CD4-positive, CD25-positive, alpha-beta regulatory T cell (primary cell): ENCODE measurements at regions not wholly inside any gene's neighbourhood (a gene's known extent, or its start where the extent isn't known, plus 50 kb on each side); places are given as distances from the start of the nearest gene placed in this dataset.

Experiments
- ATAC-seq, 2 donors: fragments of 150-1000 bp; cut with Tn5 transposase; one replicate each; pipeline ENCODE4 v1.10.0; 2021; ENCODE audit warnings: low read depth in 2 of 2, moderate number of reproducible peaks in 2 of 2, moderate library complexity in 1 of 2
- DNase-seq, 3 donors: peaks; one replicate each; pipeline versions ENCODE4 v3.0.0 to v3.0.0-alpha.2; 2012 to 2022; ENCODE audit warnings: mixed read lengths in 1 of 3
- H3K27ac ChIP-seq: one replicate; pipeline ENCODE4 v1.7.0; 2013; ENCODE audit warnings: mild to moderate bottlenecking, low read length; ENCODE audit not compliant: insufficient read depth, poor library complexity, severe bottlenecking
- H3K27me3 ChIP-seq: one replicate; pipeline ENCODE4 v1.7.0; 2013; ENCODE audit warnings: low read length; ENCODE audit not compliant: control insufficient read depth, insufficient read depth
- H3K36me3 ChIP-seq: one replicate; pipeline ENCODE4 v1.7.0; 2013; ENCODE audit warnings: mild to moderate bottlenecking, low read length, moderate library complexity; ENCODE audit not compliant: control insufficient read depth, insufficient read depth
- H3K4me1 ChIP-seq: 2 replicates; pipeline ENCODE4 v1.7.0; 2013; ENCODE audit warnings: mild to moderate bottlenecking, low read length; ENCODE audit not compliant: insufficient read depth, control insufficient read depth, poor library complexity, severe bottlenecking
- H3K4me3 ChIP-seq: one replicate; pipeline ENCODE4 v1.7.0; 2013; ENCODE audit warnings: low read depth, mild to moderate bottlenecking, low read length, moderate library complexity
- H3K9me3 ChIP-seq, 2 experiments: 1 replicate in 1 of 2; 2 replicates in 1 of 2; pipeline ENCODE4 v1.7.0; 2013; ENCODE audit warnings: low read length in 2 of 2, mild to moderate bottlenecking in 1 of 2, moderate library complexity in 1 of 2; ENCODE audit not compliant: control insufficient read depth in 2 of 2
- H3K27ac Mint-ChIP-seq, 3 donors: one replicate each; pipeline ENCODE4 v1.8.0; 2020 to 2022; ENCODE audit warnings: mild to moderate bottlenecking in 3 of 3, mixed read lengths in 3 of 3, moderate library complexity in 2 of 3
- H3K27me3 Mint-ChIP-seq: one replicate; pipeline ENCODE4 v1.8.0; 2022; ENCODE audit warnings: mild to moderate bottlenecking, mixed read lengths
- H3K36me3 Mint-ChIP-seq: one replicate; pipeline ENCODE4 v1.8.0; 2020; ENCODE audit warnings: mixed read lengths
- H3K4me1 Mint-ChIP-seq, 4 donors: one replicate each; pipeline ENCODE4 v1.8.0; 2020 to 2022; ENCODE audit warnings: mixed read lengths in 4 of 4, mild to moderate bottlenecking in 1 of 4
- H3K4me3 Mint-ChIP-seq, 4 donors: one replicate each; pipeline ENCODE4 v1.8.0; 2020 to 2022; ENCODE audit warnings: mild to moderate bottlenecking in 4 of 4, mixed read lengths in 4 of 4, moderate library complexity in 3 of 4
- H3K9me3 Mint-ChIP-seq, 7 donors: one replicate each; pipeline ENCODE4 v1.8.0; 2020 to 2022; ENCODE audit warnings: mixed read lengths in 7 of 7, mild to moderate bottlenecking in 3 of 7, moderate library complexity in 2 of 7

GRCh38 chr11:70762810-70763209 lies 364.5 kb downstream of the CTTN start:
- Histone ChIP-seq H3K36me3 (no peaks in the 10 kb centered on the region), H3K4me3 (no peak overlapping the region), H3K9me3 (peaks cover 0 to 6% of the 10 kb centered on the region in 2 experiments), H3K27ac (no peak overlapping the region), H3K27me3 (no peaks in the 10 kb centered on the region), H3K4me1 (no peaks in the 10 kb centered on the region)
- H3K27me3 Mint-ChIP-seq = no peaks in the 10 kb centered on the region
- H3K36me3 Mint-ChIP-seq = no peaks in the 10 kb centered on the region
- no peak for ATAC-seq
- peaks cover 0 to 6% (median 3%) of the 10 kb centered on the region in 7 donors for H3K9me3 Mint-ChIP-seq
- H3K27ac Mint-ChIP-seq = no peak overlapping the region
- H3K4me3 Mint-ChIP-seq = no peak overlapping the region
- no peaks in the 10 kb centered on the region for H3K4me1 Mint-ChIP-seq
- no peak for DNase-seq

- Histone ChIP-seq H3K4me3 (no peak overlapping the region), H3K27me3 (no peaks in the 10 kb centered on the region), H3K4me1 (no peaks in the 10 kb centered on the region), H3K9me3 (peaks cover 0 to 6% of the 10 kb centered on the region in 2 experiments), H3K36me3 (no peaks in the 10 kb centered on the region), H3K27ac (no peak overlapping the region)
- H3K4me1 Mint-ChIP-seq = no peaks in the 10 kb centered on the region
- no peak overlapping the region for H3K4me3 Mint-ChIP-seq
- H3K27ac Mint-ChIP-seq = no peak overlapping the region
- ATAC-seq (no peak), DNase-seq (no peak)
- H3K36me3 Mint-ChIP-seq = no peaks in the 10 kb centered on the region
- peaks cover 0 to 6% (median 3%) of the 10 kb centered on the region in 7 donors for H3K9me3 Mint-ChIP-seq
- H3K27me3 Mint-ChIP-seq = no peaks in the 10 kb centered on the region
These were observed 365.3 kb downstream of the CTTN start for GRCh38 chr11:70763606-70764005.

- H3K4me1 Mint-ChIP-seq = no peaks in the 10 kb centered on the region
- DNase-seq (no peak), ATAC-seq (no peak)
- Histone ChIP-seq H3K27ac (no peak overlapping the region), H3K36me3 (no peaks in the 10 kb centered on the region), H3K27me3 (no peaks in the 10 kb centered on the region), H3K9me3 (peaks cover 0 to 6% of the 10 kb centered on the region in 2 experiments), H3K4me1 (no peaks in the 10 kb centered on the region), H3K4me3 (no peak overlapping the region)
- H3K36me3 Mint-ChIP-seq = no peaks in the 10 kb centered on the region
- H3K9me3 Mint-ChIP-seq = peaks cover 0 to 6% (median 3%) of the 10 kb centered on the region in 7 donors
- no peak overlapping the region for H3K27ac Mint-ChIP-seq
- no peak overlapping the region for H3K4me3 Mint-ChIP-seq
- H3K27me3 Mint-ChIP-seq = no peaks in the 10 kb centered on the region
These were observed 366.1 kb downstream of the CTTN start for GRCh38 chr11:70764356-70764905.

GRCh38 chr11:70766901-70767300 lies 368.6 kb downstream of the CTTN start:
- no peak for ATAC-seq
- H3K4me1 Mint-ChIP-seq = no peaks in the 10 kb centered on the region
- no peak overlapping the region for H3K27ac Mint-ChIP-seq
- no peaks in the 10 kb centered on the region for H3K36me3 Mint-ChIP-seq
- no peak overlapping the region for H3K4me3 Mint-ChIP-seq
- no peaks in the 10 kb centered on the region for H3K27me3 ChIP-seq
- no peaks in the 10 kb centered on the region for H3K36me3 ChIP-seq
- no peak overlapping the region for H3K4me3 ChIP-seq
- no peak overlapping the region for H3K27ac ChIP-seq
- H3K9me3 ChIP-seq = no peaks in the 10 kb centered on the region
- H3K9me3 Mint-ChIP-seq = peaks cover 0 to 4% (median 2%) of the 10 kb centered on the region in 7 donors
- no peak for DNase-seq
- H3K27me3 Mint-ChIP-seq = no peaks in the 10 kb centered on the region
- H3K4me1 ChIP-seq = no peaks in the 10 kb centered on the region

GRCh38 chr11:70768346-70769095 lies 370.2 kb downstream of the CTTN start:
- peaks cover 0 to 5% (median 3%) of the 10 kb centered on the region in 7 donors for H3K9me3 Mint-ChIP-seq
- no peak for ATAC-seq
- Histone ChIP-seq H3K4me3 (no peak overlapping the region), H3K36me3 (no peaks in the 10 kb centered on the region), H3K9me3 (no peaks in the 10 kb centered on the region), H3K4me1 (no peaks in the 10 kb centered on the region), H3K27ac (no peak overlapping the region), H3K27me3 (no peaks in the 10 kb centered on the region)
- no peak overlapping the region for H3K4me3 Mint-ChIP-seq
- no peak for DNase-seq
- H3K27me3 Mint-ChIP-seq = no peaks in the 10 kb centered on the region
- no peak overlapping the region for H3K27ac Mint-ChIP-seq
- H3K36me3 Mint-ChIP-seq = no peaks in the 10 kb centered on the region
- no peaks in the 10 kb centered on the region for H3K4me1 Mint-ChIP-seq

GRCh38 chr11:70769106-70769505 lies 370.8 kb downstream of the CTTN start:
- H3K27ac ChIP-seq = no peak overlapping the region
- H3K27me3 ChIP-seq = no peaks in the 10 kb centered on the region
- Mint-ChIP-seq H3K4me3 (no peak overlapping the region), H3K27me3 (no peaks in the 10 kb centered on the region), H3K36me3 (no peaks in the 10 kb centered on the region), H3K9me3 (peaks cover 0 to 9% (median 4%) of the 10 kb centered on the region in 7 donors), H3K27ac (no peak overlapping the region), H3K4me1 (no peaks in the 10 kb centered on the region)
- DNase-seq (no peak), ATAC-seq (no peak)
- no peak overlapping the region for H3K4me3 ChIP-seq
- no peaks in the 10 kb centered on the region for H3K36me3 ChIP-seq
- no peaks in the 10 kb centered on the region for H3K9me3 ChIP-seq
- H3K4me1 ChIP-seq = no peaks in the 10 kb centered on the region

- Histone ChIP-seq H3K4me1 (no peaks in the 10 kb centered on the region), H3K27ac (no peak overlapping the region), H3K36me3 (no peaks in the 10 kb centered on the region), H3K27me3 (no peaks in the 10 kb centered on the region), H3K9me3 (no peaks in the 10 kb centered on the region), H3K4me3 (no peak overlapping the region)
- Mint-ChIP-seq H3K4me1 (no peaks in the 10 kb centered on the region), H3K36me3 (no peaks in the 10 kb centered on the region), H3K9me3 (peaks cover 0 to 10% (median 4%) of the 10 kb centered on the region in 7 donors), H3K4me3 (no peak overlapping the region), H3K27me3 (no peaks in the 10 kb centered on the region), H3K27ac (no peak overlapping the region)
- DNase-seq (no peak), ATAC-seq (no peak)
These were observed 371.2 kb downstream of the CTTN start for GRCh38 chr11:70769521-70769920.
